ENCODE measurements at regions not wholly inside any gene's neighbourhood (a gene's known extent, or its start where the extent isn't known, plus 50 kb on each side); places are given as distances from the start of the nearest gene placed in this dataset.

- no peak for TF ChIP-seq CTCF (conservative IDR thresholded peaks at IDR 0.05; ENCODE audit: low read depth, low read length)
- no peak for TF ChIP-seq EZH2phosphoT487 (IDR thresholded peaks at IDR 0.05; ENCODE audit: borderline replicate concordance, low read length)
Observed at GRCh38 chr6:66128243-66128642, 421.2 kb upstream of the EYS start.
